ENCODE measurements at regions not wholly inside any gene's neighbourhood (a gene's known extent, or its start where the extent isn't known, plus 50 kb on each side); places are given as distances from the start of the nearest gene placed in this dataset.
"Not testable (repeated sequence)": the region's sequence is repeated elsewhere in the genome, so short reads cannot be mapped to it uniquely, and the experiment has no call there.

DNA sequence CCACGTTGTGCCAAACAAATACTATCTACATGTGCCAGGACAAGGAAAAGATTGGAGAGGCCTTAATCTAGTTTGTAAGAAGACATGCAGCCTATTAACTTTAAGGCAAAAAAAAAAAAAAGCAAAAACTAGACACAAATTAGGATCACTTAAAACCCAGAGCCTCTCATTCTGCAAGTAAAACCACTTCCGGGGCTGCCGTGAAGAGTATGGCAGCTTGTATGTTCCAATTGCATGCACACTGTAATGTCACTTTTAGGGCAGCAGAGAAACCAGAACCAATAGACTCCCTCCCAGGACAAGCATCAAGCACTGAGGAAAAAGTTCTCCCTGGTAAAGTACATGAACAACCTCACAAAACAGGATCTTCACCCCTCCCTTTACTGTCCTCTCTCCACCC, 70.6 kb downstream of the RSL24D1 start:
- no peak for DNase-seq

DNA sequence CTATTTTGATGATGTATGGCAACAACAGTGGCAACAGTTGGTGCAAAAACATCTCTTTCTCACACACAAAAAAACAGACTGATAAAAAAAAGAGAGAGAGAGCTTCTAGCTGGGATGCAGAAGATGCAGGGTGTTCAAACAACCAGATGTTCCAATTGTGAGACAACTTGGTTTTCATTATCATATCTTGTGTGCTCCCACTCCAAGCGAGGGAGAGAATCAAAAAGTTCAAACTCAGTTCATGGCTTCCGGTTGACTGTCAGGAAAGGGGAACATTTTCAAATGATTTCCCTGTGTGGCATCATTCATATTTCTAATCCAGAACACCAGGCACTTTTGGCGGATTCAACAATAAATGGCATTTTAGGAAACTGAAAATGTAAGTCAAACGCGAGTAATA, 72.1 kb downstream of the RSL24D1 start:
- DNase-seq = no peak

DNA sequence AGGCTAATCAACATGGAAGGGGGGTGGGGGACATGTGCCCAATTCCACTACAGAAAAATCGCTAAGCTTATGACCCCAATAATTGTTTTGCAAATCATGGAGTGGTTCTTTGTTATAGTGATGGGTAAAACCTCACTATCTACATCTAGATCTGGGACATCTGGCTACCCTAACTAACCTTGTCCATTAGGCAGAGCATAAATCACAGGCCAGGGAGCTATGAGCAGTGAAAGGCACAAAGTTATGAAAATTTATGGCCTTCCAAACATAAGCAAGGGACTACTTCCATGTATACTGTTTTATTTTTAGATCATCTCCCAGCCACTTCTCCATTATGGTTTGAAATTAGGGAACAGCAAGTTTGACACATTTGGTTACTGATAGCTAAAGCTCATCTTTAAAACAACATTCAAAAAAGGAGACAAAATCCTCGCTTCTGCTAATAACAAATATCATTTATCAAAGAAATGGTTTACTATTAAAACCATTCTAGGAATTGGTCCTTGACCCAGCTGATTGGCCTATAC, 78.3 kb downstream of the RSL24D1 start:
- no peak for DNase-seq

DNA sequence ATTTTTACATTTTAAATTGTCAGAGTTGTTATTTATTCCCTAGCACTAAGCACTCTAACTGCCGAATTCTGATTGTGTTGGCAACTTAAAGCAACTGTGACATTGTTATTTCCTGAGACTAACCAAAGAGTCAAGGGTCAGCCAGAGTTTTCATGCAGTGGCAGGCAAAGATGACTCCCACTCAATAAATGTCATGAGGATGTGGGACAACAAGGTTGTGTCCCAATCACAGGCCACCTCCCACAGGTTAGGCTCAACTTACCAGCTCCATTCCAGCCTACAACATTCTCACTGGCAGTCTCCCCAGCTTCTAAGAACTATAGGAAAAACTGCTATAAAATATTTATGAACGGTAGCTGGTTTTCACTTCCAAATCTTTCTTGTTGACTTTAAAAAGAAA, 80.1 kb downstream of the RSL24D1 start:
- no peak for DNase-seq

DNA sequence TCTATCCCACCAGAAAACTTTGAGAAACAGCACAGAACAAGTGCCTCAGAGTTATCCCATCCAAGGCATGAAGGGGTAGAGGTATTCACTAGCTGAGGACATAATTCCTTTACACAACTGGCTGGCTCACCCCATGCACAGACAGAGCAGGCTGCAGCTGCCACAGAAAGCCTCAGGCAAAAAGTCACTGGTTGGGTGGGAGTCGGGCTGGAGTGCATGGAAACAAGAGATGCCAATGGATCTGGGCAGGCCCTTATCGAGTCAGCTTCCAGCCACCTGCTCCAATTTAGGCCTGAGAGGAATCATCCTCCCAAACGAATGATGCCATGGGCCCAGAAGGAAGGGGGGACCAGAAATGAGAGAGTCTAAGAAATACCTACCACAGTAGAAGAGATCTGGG, 83.0 kb downstream of the RSL24D1 start:
- no peak for DNase-seq

DNA sequence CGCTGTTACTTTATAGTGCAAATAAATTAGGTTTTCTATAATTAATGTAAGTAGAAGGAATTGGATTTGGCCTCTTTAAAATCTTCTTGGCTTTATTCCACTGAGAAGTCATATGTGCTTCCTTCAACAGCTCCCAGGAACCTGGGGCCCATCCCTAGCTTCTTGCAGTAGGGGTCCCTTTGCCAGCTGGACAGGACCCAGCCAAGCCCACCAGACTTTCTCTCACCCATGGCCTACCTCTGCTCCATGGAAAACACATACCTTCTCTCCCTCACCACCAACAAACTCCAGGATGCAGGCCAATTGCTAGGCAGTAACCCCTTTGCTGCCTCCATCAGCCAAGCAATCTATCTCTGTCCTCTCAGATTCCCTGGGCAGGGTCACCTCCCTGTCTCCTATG, 84.0 kb downstream of the RSL24D1 start:
- peak; percentile 29 for DNase-seq

DNA sequence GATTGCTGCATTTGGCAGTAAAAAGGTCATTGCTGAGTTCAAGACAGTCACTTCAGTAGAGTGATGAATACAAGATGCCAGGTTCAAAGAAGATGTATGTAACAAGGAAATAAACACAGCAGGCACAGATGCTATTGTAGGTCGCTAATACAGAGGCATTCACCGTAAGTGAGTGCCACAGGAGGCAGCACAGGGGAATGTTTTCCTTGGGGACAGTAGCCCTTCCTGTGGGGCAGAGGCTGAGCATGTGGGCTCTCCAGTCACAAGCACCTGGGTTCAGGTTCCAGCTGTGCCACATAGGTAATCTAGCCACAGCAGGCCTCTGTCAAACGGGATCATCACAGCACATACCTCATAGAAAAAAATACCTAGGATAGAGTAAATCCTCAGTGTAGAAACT, 86.3 kb downstream of the RSL24D1 start:
- peak; percentile 16 for DNase-seq

DNA sequence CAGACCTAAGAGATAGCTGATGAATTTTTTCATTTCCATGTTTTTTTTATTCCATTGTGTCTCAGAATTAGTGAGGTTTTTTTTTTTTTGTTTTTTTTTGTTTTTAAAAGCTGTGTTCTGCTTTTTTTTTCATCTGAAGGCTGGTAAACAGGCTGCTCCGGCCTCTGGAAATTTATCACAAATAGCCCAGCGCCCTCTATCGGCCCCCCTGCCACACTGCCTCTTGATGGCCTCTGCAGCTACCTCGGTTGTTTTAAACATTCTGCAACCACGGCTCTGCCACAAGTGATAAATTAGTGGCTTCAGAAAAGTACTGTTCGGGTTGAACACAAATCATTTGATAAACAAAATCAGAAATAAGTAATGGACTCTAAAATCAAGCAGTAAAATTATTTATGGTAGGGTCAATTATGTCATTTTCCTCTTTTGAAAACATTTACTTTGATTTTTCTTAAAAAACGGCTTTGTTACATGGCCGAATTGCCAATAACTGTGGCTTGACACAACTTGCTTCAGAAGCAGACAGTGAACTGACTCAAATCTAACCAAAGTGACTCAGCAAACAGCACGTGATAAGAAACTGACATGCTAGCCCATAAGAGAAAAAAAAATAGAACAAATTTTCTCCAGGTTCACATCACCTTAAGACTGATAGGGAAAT, 87.8 kb downstream of the RSL24D1 start:
- DNase-seq = peak; percentile 83

DNA sequence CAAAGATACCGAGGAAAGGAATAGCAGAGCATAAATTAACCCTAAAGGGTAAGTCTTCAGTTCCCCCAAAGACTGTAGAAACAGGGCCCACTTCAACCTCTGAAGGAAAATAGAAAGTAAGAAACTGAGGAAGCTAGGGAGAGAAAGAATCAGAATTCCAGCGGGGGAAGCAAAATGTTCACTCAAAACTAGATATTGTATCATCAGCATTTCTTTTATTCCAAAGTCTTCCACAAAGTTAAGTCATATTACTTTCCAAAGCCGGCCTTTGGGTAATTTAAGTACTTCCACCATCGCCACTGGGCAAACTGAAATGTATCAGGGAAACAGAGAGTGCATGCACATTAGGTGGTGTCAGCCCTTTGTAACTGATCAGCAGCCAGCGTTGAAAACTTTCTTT, 88.3 kb downstream of the RSL24D1 start:
- DNase-seq = peak; percentile 38

DNA sequence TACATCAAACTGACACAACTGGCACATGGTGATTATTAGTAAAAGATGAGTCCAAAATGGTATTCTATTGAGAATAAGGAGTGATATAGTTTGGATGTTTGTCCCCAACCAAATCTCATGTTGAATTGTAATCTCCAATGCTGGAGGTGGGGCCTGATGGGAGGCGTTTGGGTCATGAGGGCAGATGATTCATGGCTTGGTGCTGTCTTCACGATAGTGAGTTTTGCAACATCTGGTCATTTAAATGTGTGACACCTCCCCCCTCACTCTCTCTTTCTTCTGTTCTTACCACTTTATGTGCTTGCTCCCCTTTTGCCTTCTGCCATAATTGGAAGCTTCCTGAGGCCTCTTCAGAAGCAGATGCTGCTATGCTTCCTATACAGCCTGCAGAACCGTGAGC, 90.6 kb downstream of the RSL24D1 start:
- DNase-seq = no peak

DNA sequence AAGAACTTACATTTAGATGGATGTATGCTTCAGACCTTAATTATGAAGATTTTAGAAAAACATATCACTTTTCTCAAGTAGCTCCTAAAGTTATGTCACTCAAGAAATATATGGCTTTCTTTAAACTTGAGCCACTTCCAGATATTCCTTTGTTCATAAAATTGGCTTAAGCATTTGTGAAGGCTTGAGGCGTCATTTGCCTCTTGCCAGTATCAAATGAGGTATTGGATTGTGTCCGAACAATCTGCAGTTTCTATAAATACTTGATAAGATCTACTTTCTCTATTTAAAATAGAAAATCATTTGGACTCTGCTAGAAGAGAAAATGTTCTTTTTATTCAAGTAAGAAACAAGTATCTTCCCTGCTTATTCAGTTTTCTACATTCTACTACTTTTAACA, 102.6 kb downstream of the RSL24D1 start:
- no peak for DNase-seq

DNA sequence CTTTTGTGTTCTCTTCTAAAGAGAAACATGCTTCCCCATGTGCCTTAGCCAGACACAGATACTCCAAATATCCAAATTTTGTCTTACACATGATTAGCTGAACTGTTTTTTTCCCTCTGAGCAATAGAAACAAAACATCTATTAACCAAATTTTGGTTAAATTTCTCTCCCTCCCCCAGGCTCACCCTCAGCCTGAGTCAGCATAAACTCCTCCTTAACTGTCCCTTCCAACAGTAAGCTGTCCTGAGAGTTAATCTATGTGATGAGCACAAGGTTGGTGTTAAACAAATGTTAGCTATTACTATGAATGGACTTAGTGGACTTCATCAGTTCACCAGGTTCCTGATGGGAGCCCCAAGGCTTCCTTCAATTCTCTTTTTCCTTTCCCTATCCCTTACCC, 108.5 kb downstream of the RSL24D1 start:
- DNase-seq = no peak

DNA sequence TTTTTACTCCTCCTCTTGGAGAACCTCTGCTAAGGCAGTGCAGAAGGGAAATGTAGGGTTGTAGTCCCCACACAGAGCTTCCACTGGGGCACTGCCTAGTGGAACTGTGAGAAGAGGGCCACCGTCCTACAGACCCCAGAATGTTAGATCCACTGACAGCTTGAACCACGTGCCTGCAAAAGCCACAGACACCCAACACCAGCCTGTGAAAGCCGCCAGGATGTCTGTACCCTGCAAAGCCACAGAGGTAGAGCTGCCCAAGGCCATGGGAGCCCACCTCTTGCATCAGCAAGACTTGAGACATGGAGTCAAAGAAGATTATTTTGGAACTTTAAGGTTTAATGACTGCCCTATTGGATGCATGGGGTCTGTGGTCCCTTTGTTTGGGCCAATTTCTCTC, 112.1 kb downstream of the RSL24D1 start:
- DNase-seq = no peak

DNA sequence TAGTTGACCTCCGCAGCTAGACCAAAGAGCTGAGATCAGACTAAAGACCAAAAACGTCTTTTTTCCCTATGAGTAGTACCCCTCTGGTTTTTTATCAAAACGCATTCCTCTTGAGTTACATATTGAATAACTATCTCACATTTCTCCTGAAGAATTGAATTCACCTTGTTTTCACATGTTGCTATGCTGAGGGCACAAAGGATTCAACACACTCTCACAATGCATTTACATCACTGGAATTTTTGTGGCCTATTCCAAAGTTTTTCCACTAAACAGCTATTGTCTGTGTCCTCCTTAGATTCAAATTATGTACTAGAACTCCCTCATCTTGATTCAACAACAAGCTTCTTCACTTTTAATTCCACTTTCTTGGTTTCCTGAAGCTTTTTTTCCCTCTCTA, 112.5 kb downstream of the RSL24D1 start:
- no peak for DNase-seq

DNA sequence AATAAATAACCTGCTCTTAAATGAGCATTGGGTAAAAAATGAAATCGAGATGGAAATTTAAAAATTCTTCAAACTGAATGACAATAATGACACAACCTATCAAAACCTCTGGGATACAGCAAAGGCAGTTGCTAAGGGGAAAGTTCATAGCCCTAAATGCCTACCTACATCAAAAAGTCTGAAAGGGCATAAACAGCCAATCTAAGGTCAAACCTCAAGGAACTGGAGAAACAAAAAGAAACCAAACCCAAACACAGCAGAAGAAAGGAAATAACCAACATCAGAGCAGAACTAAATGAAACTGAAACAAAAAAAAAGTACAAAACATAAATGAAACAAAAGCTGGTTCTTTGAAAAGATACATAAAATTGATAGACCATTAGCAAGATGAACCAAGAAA, 119.7 kb downstream of the RSL24D1 start:
- not testable (repeated sequence) for DNase-seq

DNA sequence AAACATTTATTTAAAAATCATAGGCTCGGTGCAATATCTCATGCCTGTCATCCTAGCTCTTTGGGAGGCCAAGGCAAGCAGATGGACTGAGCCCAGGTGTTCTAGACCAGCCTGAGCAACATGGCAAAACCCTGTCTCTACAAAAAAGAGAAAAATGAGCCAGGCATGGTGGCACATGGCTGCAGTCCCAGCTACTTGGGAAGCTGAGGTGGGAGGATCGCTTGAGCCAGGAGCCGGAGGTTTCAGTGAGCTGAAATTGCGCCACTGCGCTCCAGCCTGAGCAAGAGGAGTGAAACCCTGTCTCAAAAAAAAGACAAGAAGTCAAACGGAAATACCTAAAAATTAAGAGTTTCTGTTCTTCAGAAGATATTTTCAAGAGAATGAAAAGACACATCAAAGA, 122.3 kb downstream of the RSL24D1 start:
- no peak for DNase-seq

DNA sequence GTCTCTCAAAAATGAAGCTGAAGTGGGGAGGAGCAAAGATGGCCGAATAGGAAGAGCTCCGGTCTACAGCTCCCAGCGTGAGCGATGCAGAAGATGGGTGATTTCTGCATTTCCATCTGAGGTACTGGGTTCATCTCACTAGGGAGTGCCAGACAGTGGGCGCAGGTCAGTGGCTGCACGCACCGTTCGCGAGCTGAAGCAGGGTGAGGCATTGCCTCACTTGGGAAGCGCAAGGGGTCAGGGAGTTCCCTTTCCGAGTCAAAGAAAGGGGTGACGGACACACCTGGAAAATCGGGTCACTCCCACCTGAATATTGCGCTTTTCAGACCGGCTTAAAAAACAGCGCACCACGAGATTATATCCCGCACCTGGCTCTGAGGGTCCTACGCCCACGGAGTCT, 132.8 kb downstream of the RSL24D1 start:
- DNase-seq = not testable (repeated sequence)

DNA sequence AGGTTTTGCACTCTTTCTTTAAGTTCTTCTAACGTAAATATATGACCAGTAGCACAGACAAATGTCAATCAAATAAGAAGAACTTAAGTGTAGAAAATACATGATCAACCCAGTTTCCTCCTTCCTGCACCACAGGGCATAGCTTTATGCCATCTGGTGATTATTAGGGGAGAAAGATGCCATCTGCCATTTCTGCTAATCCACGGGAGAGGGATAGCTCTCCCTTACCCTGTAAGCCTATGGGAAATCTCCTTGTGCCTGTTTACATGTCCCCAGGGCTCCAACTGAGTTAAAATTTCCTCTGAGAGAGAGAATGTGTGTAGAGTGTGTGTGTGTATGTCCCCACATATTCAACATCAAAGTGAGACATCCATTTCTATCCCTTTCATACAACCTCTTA, 135.9 kb downstream of the RSL24D1 start:
- peak; percentile 96 for DNase-seq

DNA sequence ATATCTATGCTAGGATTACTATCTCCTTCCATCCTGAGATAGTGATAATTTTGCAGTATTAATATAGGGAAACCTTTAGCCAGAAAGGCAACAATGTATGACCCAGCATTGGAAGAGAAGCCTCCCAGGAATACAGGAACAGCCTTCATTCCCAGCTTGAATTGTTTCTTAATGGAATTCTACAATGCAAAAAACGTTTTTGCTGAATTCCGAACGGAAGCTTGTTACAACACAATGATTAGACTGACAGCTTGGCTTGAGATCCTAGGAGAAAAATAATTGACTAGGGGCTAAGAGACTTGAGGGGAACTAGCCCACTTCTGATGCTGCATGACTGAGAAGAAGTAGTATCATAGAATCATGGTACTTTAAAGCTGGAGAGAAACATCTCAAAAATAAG, 140.2 kb downstream of the RSL24D1 start:
- no peak for DNase-seq

DNA sequence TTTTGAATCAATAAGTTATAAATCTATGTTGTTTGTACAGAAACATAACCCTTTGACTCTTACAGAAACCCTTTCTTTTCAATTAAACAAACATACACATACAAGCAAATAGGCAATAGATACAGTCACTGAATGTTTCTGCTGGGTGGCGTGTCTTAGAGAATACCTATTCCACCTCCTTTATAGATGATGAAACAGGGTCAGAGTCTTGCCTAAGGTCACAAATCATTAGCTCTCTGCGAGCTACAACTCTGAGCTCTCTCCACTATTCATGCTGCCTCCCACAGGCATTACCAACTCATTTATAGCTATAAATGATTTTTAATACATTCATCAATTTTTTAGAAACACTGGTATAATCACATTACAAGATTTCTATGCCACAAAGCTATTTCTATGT, 152.6 kb downstream of the RSL24D1 start:
- no peak for DNase-seq

DNA sequence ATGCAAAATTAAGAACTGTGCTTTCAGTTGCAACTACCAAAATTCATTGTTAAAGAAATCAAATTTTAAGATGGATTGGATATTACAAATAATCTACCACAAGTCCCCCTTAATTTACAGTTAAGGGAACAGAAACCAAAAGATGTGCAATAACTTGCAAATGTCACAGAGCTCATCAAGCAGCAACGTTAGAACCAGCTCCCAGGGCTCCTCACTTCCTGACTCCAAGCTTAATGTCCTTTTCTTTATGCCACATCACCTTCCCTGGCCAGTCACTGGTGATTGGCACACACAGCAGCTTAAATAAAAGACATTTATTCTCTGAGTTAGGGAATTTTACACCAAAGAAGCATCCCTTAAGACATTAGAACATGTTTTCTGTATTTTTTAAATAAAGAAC, 159.7 kb downstream of the RSL24D1 start:
- no peak for DNase-seq

DNA sequence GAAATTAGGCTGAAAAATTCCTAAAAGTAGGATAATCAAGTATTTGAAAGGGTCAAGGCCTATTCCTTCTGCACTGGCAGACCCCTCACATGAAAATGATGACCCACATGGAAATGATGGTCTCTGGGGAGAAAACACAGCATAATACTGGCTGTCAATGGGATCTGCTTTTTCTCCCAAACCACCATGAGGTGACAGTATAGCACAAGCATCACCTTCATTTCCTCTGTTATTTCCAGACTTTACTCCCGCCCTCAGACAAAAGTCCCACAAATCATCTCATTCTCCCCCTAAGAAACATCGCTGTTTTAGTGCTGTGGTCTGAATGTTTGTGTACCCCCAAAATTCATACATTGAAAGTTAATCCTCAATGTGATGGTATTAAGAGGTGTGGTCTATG, 161.0 kb downstream of the RSL24D1 start:
- DNase-seq = no peak

DNA sequence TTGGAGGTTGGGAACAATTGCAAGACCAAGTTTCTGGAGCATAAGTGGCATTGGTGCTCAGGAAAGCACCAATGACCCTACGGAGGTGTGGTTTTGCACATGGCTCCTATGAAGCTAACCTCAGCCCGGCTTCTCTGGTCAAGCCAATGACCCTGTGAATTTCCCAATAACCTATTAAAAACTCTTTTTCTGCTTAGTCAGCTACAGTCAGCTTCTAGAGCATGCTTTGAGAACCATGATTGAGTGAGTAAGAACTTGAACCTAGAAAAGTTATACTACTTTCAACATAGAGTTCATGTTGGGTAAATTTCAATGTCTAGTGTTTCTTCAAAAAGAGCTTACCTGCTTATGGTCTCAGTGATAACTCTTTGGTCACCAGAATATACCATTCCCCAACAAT, 163.2 kb downstream of the RSL24D1 start:
- DNase-seq = no peak

DNA sequence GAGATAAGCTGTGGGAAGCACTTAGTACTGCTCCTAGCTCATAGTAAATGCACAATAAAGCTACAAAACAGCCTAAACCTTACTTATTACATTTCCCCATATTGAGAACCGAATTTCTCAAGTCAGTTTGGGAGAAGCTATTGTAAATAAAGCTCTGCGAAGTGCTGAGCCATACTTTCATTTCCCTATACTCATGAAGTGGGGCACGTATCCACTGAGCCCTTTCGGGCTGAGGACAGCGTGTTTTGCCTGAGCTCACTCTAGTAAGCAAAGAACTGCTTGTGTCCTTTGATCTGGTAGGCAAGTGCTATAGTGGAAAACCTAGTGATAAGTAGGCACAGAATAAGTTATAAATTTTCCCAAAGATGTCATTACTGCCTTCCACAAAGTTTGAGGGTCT, 165.0 kb downstream of the RSL24D1 start:
- no peak for DNase-seq

DNA sequence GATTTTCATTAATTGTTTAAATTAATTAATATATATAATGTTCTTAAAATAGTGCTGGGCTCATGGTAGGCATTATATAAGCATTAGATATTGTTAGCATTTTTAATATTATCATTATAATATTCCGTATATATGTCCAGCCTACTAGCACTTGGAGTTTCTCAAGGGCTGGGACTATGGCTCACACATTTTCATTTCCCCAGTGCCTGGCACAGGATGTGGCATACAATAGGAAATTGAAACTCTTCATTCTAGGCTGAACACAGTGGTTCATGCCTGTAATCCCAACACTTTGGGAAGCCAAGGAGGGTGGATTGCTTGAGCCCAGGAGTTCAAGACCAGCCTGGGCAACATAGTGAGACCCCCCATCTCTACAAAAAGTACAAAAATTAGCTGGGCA, 170.4 kb downstream of the RSL24D1 start:
- DNase-seq = no peak

DNA sequence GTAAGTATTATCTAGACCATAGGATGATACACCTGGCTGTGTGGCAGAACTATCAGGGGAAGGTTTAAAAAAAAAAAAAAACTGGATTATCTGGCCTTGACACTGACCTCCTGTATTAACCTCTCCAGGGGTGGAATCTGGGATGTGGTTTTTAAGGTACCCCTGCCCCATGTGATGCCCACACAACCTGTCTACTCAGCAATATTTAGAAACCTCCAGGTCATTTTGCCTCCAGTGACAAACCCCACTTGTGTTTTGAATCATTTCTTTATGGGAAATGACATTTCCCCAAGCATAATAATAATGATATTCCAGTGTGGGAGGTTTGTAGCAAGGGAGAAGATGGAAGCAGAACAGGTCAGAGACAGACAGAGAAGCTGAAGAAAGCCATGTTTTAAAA, 179.1 kb downstream of the RSL24D1 start:
- DNase-seq = no peak

Measured in NCI-H82 (cell line).